Ishikawa (cell line): ENCODE measurements at regions not wholly inside any gene's neighbourhood (a gene's known extent, or its start where the extent isn't known, plus 50 kb on each side); places are given as distances from the start of the nearest gene placed in this dataset.

ENCODE experiments used
- CREB1 ChIP-seq: IDR thresholded peaks from 2 replicates; pipeline ENCODE4 v1.6.1; 2012; ENCODE audit warnings: low read depth
- EP300 ChIP-seq: IDR thresholded peaks from 2 replicates; pipeline ENCODE4 v1.6.1; 2012; ENCODE audit warnings: borderline replicate concordance
- FOXM1 ChIP-seq: IDR thresholded peaks from 2 replicates; pipeline ENCODE4 v1.6.1; 2012; ENCODE audit warnings: low read depth, borderline replicate concordance
- NFIC ChIP-seq: IDR thresholded peaks from 2 replicates; pipeline ENCODE4 v1.6.1; 2012
- RAD21 ChIP-seq: IDR thresholded peaks from 2 replicates; pipeline ENCODE4 v1.6.1; 2012; ENCODE audit warnings: low read depth
- TAF1 ChIP-seq: IDR thresholded peaks from 2 replicates; pipeline ENCODE4 v1.6.1; 2012; ENCODE audit warnings: low read depth, mild to moderate bottlenecking
- TEAD4 ChIP-seq: IDR thresholded peaks from 2 replicates; pipeline ENCODE4 v1.6.1; 2012
- YY1 ChIP-seq: IDR thresholded peaks from 2 replicates; pipeline ENCODE4 v1.6.1; 2012; ENCODE audit warnings: low read depth
- TF ChIP-seq, protein P1 (sequence below): IDR thresholded peaks from 2 replicates; pipeline ENCODE4 v1.6.1; 2012
- TF ChIP-seq, protein P2 (sequence below): IDR thresholded peaks from 2 replicates; pipeline ENCODE4 v1.6.1; 2012

DNA sequence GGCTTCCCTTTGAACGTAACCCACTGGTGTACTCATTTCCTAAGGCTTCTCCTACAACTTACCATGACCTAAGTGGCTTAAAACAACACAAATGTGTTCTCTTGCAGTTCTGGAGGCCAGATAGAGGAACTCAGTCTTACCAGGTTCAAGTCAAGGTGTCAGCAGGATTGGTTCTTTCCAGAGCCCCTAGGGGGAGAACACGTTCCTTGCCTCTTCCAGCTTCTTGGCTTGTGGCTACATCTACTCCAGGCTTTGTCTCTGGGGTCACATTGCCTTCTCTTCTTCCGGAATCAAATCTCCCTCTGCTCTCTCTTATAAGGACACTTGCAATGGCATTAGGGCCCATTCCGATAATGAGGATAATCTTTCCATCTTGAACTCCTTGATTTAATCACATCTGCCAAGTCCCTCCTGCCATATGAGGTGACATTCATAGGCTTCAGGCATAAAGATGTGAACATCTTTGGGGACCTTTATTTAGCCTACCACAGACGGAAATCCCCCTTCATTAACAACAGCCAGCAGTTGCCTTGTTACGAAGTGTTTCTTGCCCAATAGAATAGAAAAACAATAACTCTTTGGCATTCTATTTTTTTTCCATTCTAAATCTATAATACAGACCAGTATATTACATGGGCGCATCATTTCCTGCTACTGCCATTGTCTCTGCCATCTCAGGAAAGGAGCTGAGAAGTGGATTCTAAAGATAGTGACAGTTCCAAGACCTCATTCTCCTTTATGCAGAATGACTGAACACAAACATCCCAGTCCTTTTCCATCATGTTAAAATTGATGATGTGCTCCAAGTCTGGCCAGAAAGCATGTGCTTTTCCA is 362.0 kb downstream of the ZNF521 start:
- TF ChIP-seq YY1 (no peak), TEAD4 (no peak), RAD21 (no peak), TAF1 (no peak), NFIC (no peak), FOXM1 (no peak), EP300 (no peak), CREB1 (no peak)
- TF ChIP-seq, protein P1, sequence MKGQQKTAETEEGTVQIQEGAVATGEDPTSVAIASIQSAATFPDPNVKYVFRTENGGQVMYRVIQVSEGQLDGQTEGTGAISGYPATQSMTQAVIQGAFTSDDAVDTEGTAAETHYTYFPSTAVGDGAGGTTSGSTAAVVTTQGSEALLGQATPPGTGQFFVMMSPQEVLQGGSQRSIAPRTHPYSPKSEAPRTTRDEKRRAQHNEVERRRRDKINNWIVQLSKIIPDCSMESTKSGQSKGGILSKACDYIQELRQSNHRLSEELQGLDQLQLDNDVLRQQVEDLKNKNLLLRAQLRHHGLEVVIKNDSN: no peak
- TF ChIP-seq, protein P2, sequence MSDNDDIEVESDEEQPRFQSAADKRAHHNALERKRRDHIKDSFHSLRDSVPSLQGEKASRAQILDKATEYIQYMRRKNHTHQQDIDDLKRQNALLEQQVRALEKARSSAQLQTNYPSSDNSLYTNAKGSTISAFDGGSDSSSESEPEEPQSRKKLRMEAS: no peak
